Activated CD4-positive, alpha-beta T cell treated with anti-CD3 and anti-CD28 coated beads, Interleukin-2, amount 10 ng/mL, durations not matched to agents 24 days and 14 days (primary cell): ENCODE measurements at regions not wholly inside any gene's neighbourhood (a gene's known extent, or its start where the extent isn't known, plus 50 kb on each side); places are given as distances from the start of the nearest gene placed in this dataset.

Experiments used
- DNase-seq: peaks from one replicate; pipeline ENCODE4 v3.0.0; 2022
- H3K27ac Mint-ChIP-seq: one replicate; pipeline ENCODE4 v1.8.0; 2022; ENCODE audit warnings: mild to moderate bottlenecking, mixed read lengths
- H3K27me3 Mint-ChIP-seq: one replicate; pipeline ENCODE4 v1.8.0; 2022; ENCODE audit warnings: mixed read lengths
- H3K36me3 Mint-ChIP-seq: one replicate; pipeline ENCODE4 v1.8.0; 2022; ENCODE audit warnings: low read depth, mild to moderate bottlenecking, mixed read lengths
- H3K4me1 Mint-ChIP-seq: one replicate; pipeline ENCODE4 v1.8.0; 2021; ENCODE audit warnings: mixed read lengths
- H3K4me3 Mint-ChIP-seq: one replicate; pipeline ENCODE4 v1.8.0; 2022; ENCODE audit warnings: mild to moderate bottlenecking, moderate library complexity, mixed read lengths
- H3K9me3 Mint-ChIP-seq: one replicate; pipeline ENCODE4 v1.8.0; 2021; ENCODE audit warnings: mixed read lengths
- intact Hi-C: fragments of 100-400 bp; cut with micrococcal nuclease; formaldehyde crosslinking; loops from one replicate; pipeline ENCODE4 v1.15.1; 2023

DNA sequence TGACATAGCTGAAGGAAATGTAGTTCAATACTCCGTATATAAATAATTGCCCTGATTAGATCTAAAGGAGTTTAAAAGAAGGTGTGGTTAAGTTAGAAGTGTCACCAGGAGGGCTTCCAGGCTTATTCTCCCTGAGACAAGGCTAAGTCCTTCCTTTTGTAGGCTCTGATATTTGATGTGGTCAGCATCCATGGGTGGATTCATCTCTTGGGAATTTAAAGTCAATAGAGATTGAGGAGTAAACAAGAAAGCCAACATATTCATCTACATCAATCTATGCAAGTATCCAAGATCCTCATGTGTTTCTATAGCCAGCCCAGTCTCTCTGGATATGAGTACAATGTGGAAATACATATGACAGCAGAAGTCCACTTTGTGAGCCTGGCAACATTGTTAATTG lies 76.8 kb downstream of the KCTD12 start:
- H3K4me3 Mint-ChIP-seq = no peak overlapping the region
- H3K27ac Mint-ChIP-seq = no peak overlapping the region
- peaks cover 16% of the 10 kb centered on the region for H3K9me3 Mint-ChIP-seq
- no peaks in the 10 kb centered on the region for H3K4me1 Mint-ChIP-seq
- no peak for DNase-seq
- H3K36me3 Mint-ChIP-seq = no peaks in the 10 kb centered on the region
- H3K27me3 Mint-ChIP-seq = peaks cover 2% of the 10 kb centered on the region
- intact Hi-C loops = no loop called here

- Mint-ChIP-seq H3K9me3 (peaks cover 16% of the 10 kb centered on the region), H3K36me3 (no peaks in the 10 kb centered on the region), H3K4me3 (no peak overlapping the region), H3K27ac (no peak overlapping the region), H3K27me3 (peaks cover 2% of the 10 kb centered on the region), H3K4me1 (no peaks in the 10 kb centered on the region)
- no peak for DNase-seq
- intact Hi-C loops = no loop called here
These were observed 77.3 kb downstream of the KCTD12 start for GRCh38 chr13:76808927-76809326.

DNA sequence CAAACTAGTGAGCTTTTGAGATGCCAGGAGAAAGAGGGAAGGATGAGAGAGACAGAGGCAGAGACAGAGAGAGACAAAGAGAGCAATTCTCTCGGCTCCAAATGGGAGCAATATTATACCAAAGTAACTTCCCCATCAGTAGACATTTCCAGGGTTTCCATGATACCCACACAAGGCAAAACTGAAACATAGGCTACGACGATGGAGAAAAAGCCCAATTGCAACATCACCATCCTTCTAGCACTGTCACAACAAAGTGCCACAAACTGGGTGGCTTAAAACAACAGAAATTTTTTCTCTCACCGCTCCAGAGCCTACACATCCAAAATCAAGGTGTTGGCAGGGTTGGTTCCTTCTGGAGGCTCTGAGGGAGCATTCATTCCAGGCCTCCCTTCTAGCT lies 81.4 kb downstream of the KCTD12 start:
- H3K27ac Mint-ChIP-seq = no peak overlapping the region
- H3K27me3 Mint-ChIP-seq = no peaks in the 10 kb centered on the region

GRCh38 chr13:76803831-76804230 lies 82.4 kb downstream of the KCTD12 start:
- no peak overlapping the region for H3K4me3 Mint-ChIP-seq
- H3K36me3 Mint-ChIP-seq = no peaks in the 10 kb centered on the region
- intact Hi-C loops = no loop called here
- no peaks in the 10 kb centered on the region for H3K9me3 Mint-ChIP-seq
- H3K4me1 Mint-ChIP-seq = no peaks in the 10 kb centered on the region
- H3K27ac Mint-ChIP-seq = no peak overlapping the region
- DNase-seq = no peak
- H3K27me3 Mint-ChIP-seq = no peaks in the 10 kb centered on the region

More for the DNA sequence above, 81.4 kb downstream of the KCTD12 start:
- H3K9me3 Mint-ChIP-seq = peaks cover 7% of the 10 kb centered on the region
- H3K4me1 Mint-ChIP-seq = no peaks in the 10 kb centered on the region
- no peak overlapping the region for H3K4me3 Mint-ChIP-seq
- intact Hi-C loops = no loop called here
- DNase-seq = no peak
- H3K36me3 Mint-ChIP-seq = no peaks in the 10 kb centered on the region

GRCh38 chr13:76800943-76801342 lies 85.3 kb downstream of the KCTD12 start:
- no peak overlapping the region for H3K4me3 Mint-ChIP-seq

DNA sequence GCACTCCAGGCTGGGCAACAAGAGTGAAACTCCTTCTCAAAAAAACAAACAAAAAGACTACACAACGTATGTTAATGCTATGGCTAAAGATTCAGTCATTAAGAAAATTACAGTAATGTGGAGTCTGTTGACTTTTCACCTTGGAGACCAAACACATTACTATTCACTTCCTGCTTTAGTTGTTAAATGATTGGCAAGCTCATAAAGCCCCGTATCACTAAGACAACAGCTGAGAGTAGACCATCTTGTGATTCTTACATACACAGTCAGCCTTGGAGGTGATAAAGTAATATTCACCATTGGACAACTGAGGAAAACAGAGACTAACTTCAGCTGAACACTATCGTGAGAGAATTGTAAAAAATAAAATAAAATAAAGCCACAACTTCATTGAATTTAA lies 86.5 kb downstream of the KCTD12 start:
- H3K4me3 Mint-ChIP-seq = no peak overlapping the region
- intact Hi-C loops = no loop called here
- H3K36me3 Mint-ChIP-seq = no peaks in the 10 kb centered on the region
- H3K27ac Mint-ChIP-seq = no peak overlapping the region
- H3K9me3 Mint-ChIP-seq = no peaks in the 10 kb centered on the region
- no peak for DNase-seq
- no peaks in the 10 kb centered on the region for H3K4me1 Mint-ChIP-seq
- H3K27me3 Mint-ChIP-seq = peaks cover 2% of the 10 kb centered on the region

More at GRCh38 chr13:76800943-76801342, 85.3 kb downstream of the KCTD12 start:
- H3K27me3 Mint-ChIP-seq = peaks cover 2% of the 10 kb centered on the region
- no peaks in the 10 kb centered on the region for H3K9me3 Mint-ChIP-seq
- no peak overlapping the region for H3K27ac Mint-ChIP-seq
- no peaks in the 10 kb centered on the region for H3K4me1 Mint-ChIP-seq
- no peaks in the 10 kb centered on the region for H3K36me3 Mint-ChIP-seq
- intact Hi-C loops = no loop called here
- no peak for DNase-seq

DNA sequence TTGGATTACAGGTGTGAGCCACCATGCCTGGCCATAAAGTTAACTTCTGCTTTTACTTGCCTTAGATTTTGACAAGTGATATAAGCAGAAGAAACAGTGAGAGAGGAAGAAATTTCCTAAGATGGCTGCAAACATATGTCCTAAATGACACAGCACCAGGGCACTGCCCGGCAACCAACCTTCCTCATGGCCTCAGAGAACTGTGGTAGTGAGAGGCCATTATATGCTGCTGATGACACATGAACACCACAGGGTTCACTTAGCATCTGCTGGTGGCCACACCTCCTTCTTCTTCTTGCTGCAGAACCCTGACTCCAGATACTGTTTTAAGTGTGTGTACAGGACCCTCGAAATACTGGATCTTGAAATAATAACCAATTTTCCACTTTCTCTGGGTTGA lies 88.2 kb downstream of the KCTD12 start:
- no peaks in the 10 kb centered on the region for H3K4me1 Mint-ChIP-seq
- H3K27me3 Mint-ChIP-seq = peaks cover 2% of the 10 kb centered on the region
- intact Hi-C loops = no loop called here
- H3K4me3 Mint-ChIP-seq = no peak overlapping the region
- no peaks in the 10 kb centered on the region for H3K9me3 Mint-ChIP-seq
- no peak overlapping the region for H3K27ac Mint-ChIP-seq
- no peaks in the 10 kb centered on the region for H3K36me3 Mint-ChIP-seq
- DNase-seq = no peak

GRCh38 chr13:76797361-76797760 lies 88.8 kb downstream of the KCTD12 start:
- Mint-ChIP-seq H3K9me3 (no peaks in the 10 kb centered on the region), H3K4me1 (no peaks in the 10 kb centered on the region), H3K27ac (no peak overlapping the region), H3K36me3 (no peaks in the 10 kb centered on the region), H3K27me3 (peaks cover 2% of the 10 kb centered on the region), H3K4me3 (no peak overlapping the region)
- DNase-seq = no peak
- intact Hi-C loops = no loop called here

GRCh38 chr13:76796851-76797250 lies 89.4 kb downstream of the KCTD12 start:
- intact Hi-C loops = no loop called here
- no peaks in the 10 kb centered on the region for H3K36me3 Mint-ChIP-seq

DNA sequence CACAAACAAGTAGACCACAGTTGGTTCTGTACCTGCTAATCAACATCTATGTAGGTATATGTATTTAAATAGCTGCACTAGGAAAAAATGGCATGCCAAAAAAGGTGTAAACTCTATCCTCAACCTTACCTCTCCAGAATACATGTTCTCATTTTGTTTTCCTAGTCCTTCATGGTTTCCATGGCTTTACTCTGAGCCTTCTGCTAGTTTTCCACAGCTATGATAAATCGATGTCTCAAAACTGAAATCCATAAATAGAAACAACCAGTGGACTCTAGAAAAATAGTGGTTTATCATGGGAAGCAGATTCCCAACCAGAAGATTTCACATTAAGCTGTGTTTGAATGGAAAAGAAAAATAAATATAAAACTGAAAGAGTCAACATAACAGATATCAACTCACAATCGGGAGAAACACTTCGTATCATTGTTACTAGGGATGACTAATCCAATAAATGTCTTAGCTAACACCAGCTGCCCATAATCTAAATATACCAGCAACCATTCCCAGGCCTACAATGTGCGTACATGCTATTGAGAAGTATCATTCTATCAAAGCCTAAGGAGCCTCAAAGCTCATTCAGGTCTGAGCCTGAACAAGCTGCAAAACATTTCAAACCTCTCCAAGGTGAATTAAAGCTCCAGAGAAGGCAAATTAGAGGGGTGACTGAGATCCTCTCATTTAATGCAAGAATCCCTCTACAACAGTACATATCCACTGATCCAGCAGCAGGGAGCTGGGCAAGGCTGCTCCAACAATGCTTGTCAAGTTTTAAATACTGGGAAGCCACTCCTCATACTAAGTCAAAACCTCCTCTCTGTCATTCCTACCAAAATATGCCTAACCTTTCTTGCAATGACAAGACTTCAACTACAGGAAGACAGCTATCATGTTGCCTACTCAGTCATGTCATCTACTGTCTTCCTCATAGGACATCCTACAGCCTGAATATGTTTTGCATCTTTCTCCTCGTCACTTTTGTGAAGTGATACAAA lies 90.2 kb downstream of the KCTD12 start:
- Mint-ChIP-seq H3K27me3 (peaks cover 2% of the 10 kb centered on the region), H3K9me3 (no peaks in the 10 kb centered on the region), H3K27ac (no peak overlapping the region), H3K4me1 (no peaks in the 10 kb centered on the region), H3K36me3 (no peaks in the 10 kb centered on the region), H3K4me3 (no peak overlapping the region)
- intact Hi-C loops = no loop called here
- no peak for DNase-seq

More at GRCh38 chr13:76796851-76797250, 89.4 kb downstream of the KCTD12 start:
- Mint-ChIP-seq H3K27me3 (peaks cover 2% of the 10 kb centered on the region), H3K4me1 (no peaks in the 10 kb centered on the region), H3K27ac (no peak overlapping the region), H3K4me3 (no peak overlapping the region), H3K9me3 (no peaks in the 10 kb centered on the region)
- DNase-seq = no peak

- Mint-ChIP-seq H3K4me1 (no peaks in the 10 kb centered on the region), H3K4me3 (no peak overlapping the region), H3K36me3 (no peaks in the 10 kb centered on the region), H3K27ac (no peak overlapping the region), H3K9me3 (no peaks in the 10 kb centered on the region), H3K27me3 (peaks cover 5% of the 10 kb centered on the region)
- DNase-seq = no peak
- intact Hi-C loops = no loop called here
These were observed 93.4 kb downstream of the KCTD12 start for GRCh38 chr13:76792731-76793347.

- H3K9me3 Mint-ChIP-seq = no peaks in the 10 kb centered on the region
These were observed 95.0 kb downstream of the KCTD12 start for GRCh38 chr13:76790980-76791819.

DNA sequence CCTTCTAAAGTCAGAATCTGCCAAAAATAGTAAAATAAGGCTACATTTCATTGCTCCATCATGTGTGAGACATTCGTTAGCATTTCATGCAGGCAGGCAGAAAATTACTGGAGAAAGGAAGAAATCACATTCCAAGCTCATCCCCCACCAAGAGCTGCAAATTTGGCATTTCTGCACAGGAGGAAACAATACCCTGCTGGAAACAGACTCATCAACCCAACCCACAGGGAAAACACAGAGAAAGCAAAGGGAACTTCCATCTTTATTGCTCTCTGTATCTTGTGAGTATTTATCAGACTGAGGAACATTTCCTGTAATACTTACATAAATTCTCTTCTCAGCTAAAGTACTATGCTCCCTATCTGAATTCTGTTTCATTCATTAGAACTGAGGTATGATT lies 95.7 kb downstream of the KCTD12 start:
- H3K27ac Mint-ChIP-seq = no peak overlapping the region
- intact Hi-C loops = no loop called here
- no peaks in the 10 kb centered on the region for H3K36me3 Mint-ChIP-seq
- H3K4me3 Mint-ChIP-seq = no peak overlapping the region
- DNase-seq = no peak
- no peaks in the 10 kb centered on the region for H3K4me1 Mint-ChIP-seq
- no peaks in the 10 kb centered on the region for H3K9me3 Mint-ChIP-seq
- peaks cover 9% of the 10 kb centered on the region for H3K27me3 Mint-ChIP-seq

More at GRCh38 chr13:76790980-76791819, 95.0 kb downstream of the KCTD12 start:
- Mint-ChIP-seq H3K27ac (no peak overlapping the region), H3K4me3 (no peak overlapping the region), H3K36me3 (no peaks in the 10 kb centered on the region), H3K4me1 (no peaks in the 10 kb centered on the region), H3K27me3 (peaks cover 9% of the 10 kb centered on the region)
- intact Hi-C loops = no loop called here
- DNase-seq = no peak

DNA sequence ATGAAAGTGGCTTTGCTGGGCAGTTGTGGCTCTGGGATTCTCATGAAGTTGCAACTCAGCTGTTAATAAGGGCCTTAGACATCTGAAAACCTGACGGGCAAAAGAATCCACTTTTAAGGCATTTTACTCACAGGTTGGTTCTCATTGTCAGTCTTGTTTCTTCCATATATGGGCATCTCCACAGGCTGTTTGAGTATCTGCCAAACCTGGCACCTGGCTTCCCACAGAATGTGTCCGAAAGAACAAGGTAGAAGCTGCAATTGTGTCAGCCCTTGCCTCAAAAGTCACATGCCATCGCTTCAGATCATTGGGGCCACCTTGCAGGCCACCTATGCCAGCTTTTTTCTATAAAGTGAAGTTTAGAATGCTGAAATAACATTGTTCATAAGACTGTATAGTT lies 102.4 kb downstream of the KCTD12 start:
- Mint-ChIP-seq H3K4me3 (no peak overlapping the region), H3K36me3 (no peaks in the 10 kb centered on the region), H3K4me1 (no peaks in the 10 kb centered on the region), H3K9me3 (no peaks in the 10 kb centered on the region), H3K27me3 (peaks cover 11% of the 10 kb centered on the region), H3K27ac (no peak overlapping the region)
- no peak for DNase-seq
- intact Hi-C loops = no loop called here
